ENCODE measurements at regions not wholly inside any gene's neighbourhood (a gene's known extent, or its start where the extent isn't known, plus 50 kb on each side); places are given as distances from the start of the nearest gene placed in this dataset.

DNA sequence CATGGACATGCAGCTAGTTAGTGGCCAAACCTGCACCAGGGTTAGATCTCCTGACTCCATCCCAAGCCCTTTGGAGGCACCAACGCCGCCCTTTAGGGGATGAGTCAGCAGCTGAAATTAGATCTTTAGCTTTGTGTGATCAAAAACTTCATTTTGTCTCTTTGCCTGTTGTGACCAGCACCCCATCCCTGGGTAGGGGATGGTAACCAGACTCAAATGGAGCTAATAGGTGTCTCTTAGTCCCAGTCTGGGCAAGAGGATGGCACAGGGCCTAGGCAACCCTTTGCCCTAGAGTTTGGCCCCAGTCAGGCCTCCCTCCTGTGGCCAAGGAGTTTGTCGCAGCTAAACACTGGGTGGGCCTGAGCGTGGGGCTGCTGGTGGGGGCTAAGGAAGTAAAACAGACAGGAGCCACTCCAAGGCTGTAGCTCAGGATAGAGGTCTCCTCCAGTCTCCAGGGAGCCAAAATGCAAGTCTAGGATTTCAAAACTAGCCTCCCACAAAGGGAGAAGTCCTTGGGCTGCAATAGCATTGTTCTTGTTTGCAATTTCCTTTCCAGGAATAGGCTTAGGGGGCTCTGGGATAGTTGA, 105.1 kb downstream of the CPN2 start:
- peaks cover 0 to 10% (median 5%) of the 10 kb centered on the region in 4 donors for H3K4me1 ChIP-seq
- H3K4me3 ChIP-seq: no peak overlapping the region
- no peaks in the 10 kb centered on the region for H3K9me3 ChIP-seq
- H3K36me3 ChIP-seq: no peaks in the 10 kb centered on the region
- intact Hi-C loops (cut with DNase I; ENCODE audit: low total_unique reads): no loop called here
- no peak overlapping the region for H3K27ac ChIP-seq
- no peak for DNase-seq
- TF ChIP-seq, protein P1, sequence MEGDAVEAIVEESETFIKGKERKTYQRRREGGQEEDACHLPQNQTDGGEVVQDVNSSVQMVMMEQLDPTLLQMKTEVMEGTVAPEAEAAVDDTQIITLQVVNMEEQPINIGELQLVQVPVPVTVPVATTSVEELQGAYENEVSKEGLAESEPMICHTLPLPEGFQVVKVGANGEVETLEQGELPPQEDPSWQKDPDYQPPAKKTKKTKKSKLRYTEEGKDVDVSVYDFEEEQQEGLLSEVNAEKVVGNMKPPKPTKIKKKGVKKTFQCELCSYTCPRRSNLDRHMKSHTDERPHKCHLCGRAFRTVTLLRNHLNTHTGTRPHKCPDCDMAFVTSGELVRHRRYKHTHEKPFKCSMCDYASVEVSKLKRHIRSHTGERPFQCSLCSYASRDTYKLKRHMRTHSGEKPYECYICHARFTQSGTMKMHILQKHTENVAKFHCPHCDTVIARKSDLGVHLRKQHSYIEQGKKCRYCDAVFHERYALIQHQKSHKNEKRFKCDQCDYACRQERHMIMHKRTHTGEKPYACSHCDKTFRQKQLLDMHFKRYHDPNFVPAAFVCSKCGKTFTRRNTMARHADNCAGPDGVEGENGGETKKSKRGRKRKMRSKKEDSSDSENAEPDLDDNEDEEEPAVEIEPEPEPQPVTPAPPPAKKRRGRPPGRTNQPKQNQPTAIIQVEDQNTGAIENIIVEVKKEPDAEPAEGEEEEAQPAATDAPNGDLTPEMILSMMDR (IDR thresholded peaks at IDR 0.05): no peak
- H3K27me3 ChIP-seq: peaks cover 0 to 29% of the 10 kb centered on the region in 2 donors

DNA sequence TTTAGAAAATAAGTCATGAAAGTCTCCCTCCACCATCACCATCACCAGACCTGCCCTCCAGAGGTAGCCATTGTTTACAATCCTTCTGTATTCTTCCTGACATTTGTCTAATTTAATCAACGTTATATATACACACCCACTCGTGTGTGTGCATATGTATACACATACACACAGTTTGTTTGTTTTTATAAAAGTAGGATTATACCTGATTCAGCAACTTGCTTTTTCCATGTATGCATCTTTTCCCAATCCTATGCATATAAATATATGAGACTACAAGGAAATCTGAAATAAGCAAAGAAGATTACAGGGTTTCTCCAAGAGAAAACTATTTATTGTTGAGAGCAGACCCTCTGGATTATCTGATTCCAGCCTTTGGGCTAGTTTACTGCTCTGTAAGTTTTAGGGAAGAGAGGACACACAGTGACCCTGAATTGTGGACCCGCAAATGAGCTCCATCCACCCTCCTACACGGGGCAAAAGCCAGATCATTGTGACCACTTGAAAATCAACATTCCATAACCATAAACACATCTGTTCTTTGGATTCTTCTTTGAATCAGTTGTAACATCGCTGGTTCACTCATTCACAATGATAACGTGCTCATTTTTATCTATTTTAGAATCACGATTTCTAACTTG, 104.3 kb downstream of the CPN2 start:
- no peak overlapping the region for H3K4me3 ChIP-seq
- DNase-seq: no peak
- TF ChIP-seq, protein P1 (IDR thresholded peaks at IDR 0.05): no peak
- no peak overlapping the region for H3K27ac ChIP-seq
- no peaks in the 10 kb centered on the region for H3K9me3 ChIP-seq
- intact Hi-C loops (cut with DNase I; ENCODE audit: low total_unique reads): no loop called here
- H3K4me1 ChIP-seq: peaks cover 0 to 10% (median 5%) of the 10 kb centered on the region in 4 donors
- H3K27me3 ChIP-seq: peaks cover 0 to 36% of the 10 kb centered on the region in 2 donors
- no peaks in the 10 kb centered on the region for H3K36me3 ChIP-seq

DNA sequence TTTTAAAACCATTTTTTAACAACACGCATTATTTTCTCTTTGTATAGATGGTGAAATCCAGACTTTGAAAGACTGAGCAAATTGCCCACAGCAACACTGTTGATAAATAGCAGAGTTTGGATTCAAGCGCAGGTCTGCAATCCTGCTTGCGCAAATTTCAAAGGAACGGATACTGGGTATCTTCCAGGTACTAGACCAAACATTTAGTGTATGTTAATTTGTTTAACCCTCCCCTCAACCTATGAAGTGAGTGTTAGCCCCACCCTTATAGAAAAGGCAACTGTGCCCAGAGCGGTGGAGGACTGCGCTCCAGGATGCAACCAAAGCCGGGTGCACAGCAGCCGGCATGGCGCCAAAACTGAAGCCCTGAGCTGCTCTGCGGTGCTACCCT, 103.8 kb downstream of the CPN2 start:
- no peaks in the 10 kb centered on the region for H3K9me3 ChIP-seq
- peaks cover 0 to 41% of the 10 kb centered on the region in 2 donors for H3K27me3 ChIP-seq
- no peak overlapping the region for H3K4me3 ChIP-seq
- no peaks in the 10 kb centered on the region for H3K36me3 ChIP-seq
- intact Hi-C loops (cut with DNase I; ENCODE audit: low total_unique reads): no loop called here
- DNase-seq: no peak
- peaks cover 0 to 10% (median 5%) of the 10 kb centered on the region in 4 donors for H3K4me1 ChIP-seq
- TF ChIP-seq, protein P1 (IDR thresholded peaks at IDR 0.05): no peak
- H3K27ac ChIP-seq: no peak overlapping the region

DNA sequence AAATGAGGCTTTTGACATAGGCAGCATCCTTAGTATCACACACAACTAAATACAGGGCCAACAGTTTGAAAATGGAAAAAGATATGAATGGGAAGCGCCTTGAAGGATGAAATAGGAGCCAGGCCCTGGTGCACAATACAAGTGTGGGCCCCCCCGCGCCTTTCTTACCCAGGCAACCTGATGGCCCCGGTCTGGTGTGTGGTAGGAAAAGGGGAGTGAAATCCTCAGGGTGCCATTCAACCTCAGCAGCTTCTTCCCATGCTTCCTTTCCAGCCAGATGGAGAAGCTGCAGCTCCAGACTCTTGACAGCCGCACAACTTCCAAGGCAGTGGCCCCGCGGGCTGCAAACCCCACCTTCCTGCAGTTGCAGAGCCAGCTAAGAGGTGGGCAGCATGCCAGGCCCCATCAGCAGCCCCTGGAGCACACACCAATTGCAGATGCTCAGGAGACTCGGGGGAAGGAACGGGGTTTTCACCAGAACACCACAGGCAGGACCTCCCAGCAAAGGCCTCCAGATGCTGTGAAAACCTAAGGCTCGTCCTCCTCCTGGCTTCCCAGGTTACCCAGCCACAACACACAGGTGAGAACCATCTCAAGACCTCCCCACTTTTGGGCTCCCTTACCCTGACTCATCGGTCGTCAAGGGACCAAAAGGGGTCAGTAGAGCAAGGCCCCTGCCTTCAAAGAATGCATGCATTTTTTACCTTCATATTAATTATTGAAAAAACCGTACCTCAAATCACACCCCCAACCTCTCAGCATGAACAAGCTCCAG, 101.6 kb downstream of the CPN2 start:
- Histone ChIP-seq H3K36me3 (no peaks in the 10 kb centered on the region), H3K27me3 (peaks cover 0 to 52% of the 10 kb centered on the region in 2 donors), H3K4me1 (peaks cover 0 to 10% (median 5%) of the 10 kb centered on the region in 4 donors), H3K9me3 (no peaks in the 10 kb centered on the region), H3K27ac (no peak overlapping the region), H3K4me3 (no peak overlapping the region)
- TF ChIP-seq, protein P1 (IDR thresholded peaks at IDR 0.05): no peak
- no peak for DNase-seq
- intact Hi-C loops (cut with DNase I; ENCODE audit: low total_unique reads): no loop called here

DNA sequence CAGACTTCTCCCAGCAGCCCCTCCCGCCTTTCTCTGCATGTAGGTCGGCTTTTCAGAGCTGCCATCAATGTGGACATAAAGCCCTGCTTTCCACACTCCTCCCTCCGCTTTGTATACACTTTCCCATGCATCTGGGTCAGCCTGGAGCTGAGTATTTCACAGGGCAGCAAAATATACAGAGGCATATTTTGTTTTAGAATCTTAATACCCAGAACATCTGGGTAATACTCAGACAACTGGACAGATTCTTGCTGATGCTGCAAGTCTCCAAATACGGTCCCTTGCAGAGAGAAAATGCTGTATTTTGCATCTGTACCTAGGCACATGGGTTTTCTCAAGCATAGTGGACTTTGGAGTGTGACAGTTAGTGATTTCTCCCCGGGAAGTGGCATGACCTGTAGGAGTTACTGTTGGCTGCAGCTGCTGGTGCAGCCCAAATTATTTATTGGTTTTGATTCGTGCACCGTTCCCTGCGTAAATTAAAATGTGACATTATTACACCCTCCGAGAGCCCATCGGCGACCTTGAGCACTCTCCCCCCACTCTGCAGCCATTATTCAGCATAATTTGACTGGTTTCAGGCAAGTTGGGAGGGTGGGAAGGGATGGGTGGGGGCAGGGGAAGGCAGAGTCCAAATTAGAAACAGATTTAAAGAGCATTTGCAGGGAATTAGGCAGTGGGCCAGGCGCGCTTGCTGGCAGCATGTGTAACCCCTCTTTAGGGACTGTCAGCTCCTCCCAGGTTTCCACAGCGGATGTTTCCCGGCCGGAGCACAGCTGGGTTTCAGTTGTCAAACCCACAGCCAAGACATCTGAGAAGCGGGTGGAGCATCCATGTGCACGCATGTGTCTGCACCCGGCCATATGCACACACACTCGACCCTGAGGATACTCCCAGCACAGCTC, 100.8 kb downstream of the CPN2 start:
- H3K27me3 ChIP-seq: peaks cover 0 to 52% of the 10 kb centered on the region in 2 donors
- H3K4me1 ChIP-seq: peaks cover 0 to 10% (median 5%) of the 10 kb centered on the region in 4 donors
- no peak for DNase-seq
- intact Hi-C loops (cut with DNase I; ENCODE audit: low total_unique reads): no loop called here
- H3K4me3 ChIP-seq: no peak overlapping the region
- H3K27ac ChIP-seq: no peak overlapping the region
- no peaks in the 10 kb centered on the region for H3K36me3 ChIP-seq
- no peaks in the 10 kb centered on the region for H3K9me3 ChIP-seq
- TF ChIP-seq, protein P1 (IDR thresholded peaks at IDR 0.05): no peak
